ENCODE measurements at regions not wholly inside any gene's neighbourhood (a gene's known extent, or its start where the extent isn't known, plus 50 kb on each side); places are given as distances from the start of the nearest gene placed in this dataset.

DNA sequence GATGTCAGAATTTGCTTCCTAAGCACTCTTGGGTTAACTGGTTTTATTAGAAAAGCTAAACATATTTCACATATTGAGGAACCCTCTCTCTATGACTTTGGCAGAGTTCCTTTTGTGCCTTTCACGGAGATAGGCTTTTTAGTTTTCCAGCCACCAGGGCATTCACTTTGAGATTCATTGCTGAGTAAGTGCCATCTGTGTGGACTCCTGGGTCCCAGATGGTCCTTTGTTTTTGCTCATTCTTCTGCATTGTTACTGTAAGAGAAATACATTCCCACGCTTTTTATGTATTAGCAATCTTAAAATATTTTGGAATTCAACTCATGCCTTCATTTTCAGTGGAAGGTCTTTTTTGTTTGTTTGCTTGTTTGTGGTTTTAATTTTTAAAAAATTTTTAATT lies 76.3 kb upstream of the PHACTR2 start:
- TF ChIP-seq POLR2A (IDR thresholded peaks at IDR 0.05), result no peak
- TF ChIP-seq, protein P1, sequence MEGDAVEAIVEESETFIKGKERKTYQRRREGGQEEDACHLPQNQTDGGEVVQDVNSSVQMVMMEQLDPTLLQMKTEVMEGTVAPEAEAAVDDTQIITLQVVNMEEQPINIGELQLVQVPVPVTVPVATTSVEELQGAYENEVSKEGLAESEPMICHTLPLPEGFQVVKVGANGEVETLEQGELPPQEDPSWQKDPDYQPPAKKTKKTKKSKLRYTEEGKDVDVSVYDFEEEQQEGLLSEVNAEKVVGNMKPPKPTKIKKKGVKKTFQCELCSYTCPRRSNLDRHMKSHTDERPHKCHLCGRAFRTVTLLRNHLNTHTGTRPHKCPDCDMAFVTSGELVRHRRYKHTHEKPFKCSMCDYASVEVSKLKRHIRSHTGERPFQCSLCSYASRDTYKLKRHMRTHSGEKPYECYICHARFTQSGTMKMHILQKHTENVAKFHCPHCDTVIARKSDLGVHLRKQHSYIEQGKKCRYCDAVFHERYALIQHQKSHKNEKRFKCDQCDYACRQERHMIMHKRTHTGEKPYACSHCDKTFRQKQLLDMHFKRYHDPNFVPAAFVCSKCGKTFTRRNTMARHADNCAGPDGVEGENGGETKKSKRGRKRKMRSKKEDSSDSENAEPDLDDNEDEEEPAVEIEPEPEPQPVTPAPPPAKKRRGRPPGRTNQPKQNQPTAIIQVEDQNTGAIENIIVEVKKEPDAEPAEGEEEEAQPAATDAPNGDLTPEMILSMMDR (IDR thresholded peaks at IDR 0.05), result no peak
- H3K4me3 ChIP-seq (ENCODE audit: low read depth, poor library complexity, severe bottlenecking), result no peak overlapping the region
- no peak for DNase-seq (ENCODE audit: low spot score in 2 of 2)
- 57 to 95% methylated on average over 2 of the region's 2 CpGs for WGBS, 2 donors
- intact Hi-C loops (cut with DNase I; ENCODE audit: low total_unique reads), result no loop called here

GRCh38 chr6:143600821-143601220 lies 76.9 kb upstream of the PHACTR2 start:
- intact Hi-C loops (cut with DNase I; ENCODE audit: low total_unique reads), result no loop called here
- H3K4me3 ChIP-seq (ENCODE audit: low read depth, poor library complexity, severe bottlenecking), result no peak overlapping the region
- DNase-seq (ENCODE audit: low spot score in 2 of 2), result no peak
- TF ChIP-seq, protein P1 (IDR thresholded peaks at IDR 0.05), result no peak
- no peak for TF ChIP-seq POLR2A (IDR thresholded peaks at IDR 0.05)
- 92 to 97% methylated on average over 2 of the region's 2 CpGs for WGBS, 2 donors

GRCh38 chr6:143598466-143599080 lies 79.2 kb upstream of the PHACTR2 start:
- no peak for DNase-seq (ENCODE audit: low spot score in 2 of 2)
- H3K4me3 ChIP-seq (ENCODE audit: low read depth, poor library complexity, severe bottlenecking), result no peak overlapping the region
- WGBS, 2 donors, result 50 to 56% methylated on average over 3 of the region's 3 CpGs
- intact Hi-C loops (cut with DNase I; ENCODE audit: low total_unique reads), result no loop called here
- no peak for TF ChIP-seq POLR2A (IDR thresholded peaks at IDR 0.05)
- TF ChIP-seq, protein P1 (IDR thresholded peaks at IDR 0.05), result no peak

GRCh38 chr6:143596866-143597265 lies 80.9 kb upstream of the PHACTR2 start:
- TF ChIP-seq, protein P1 (IDR thresholded peaks at IDR 0.05), result no peak
- 44 to 54% methylated on average over 4 of the region's 4 CpGs for WGBS, 2 donors
- intact Hi-C loops (cut with DNase I; ENCODE audit: low total_unique reads), result no loop called here
- DNase-seq (ENCODE audit: low spot score in 2 of 2), result peak; percentile 68 to 92
- H3K4me3 ChIP-seq (ENCODE audit: low read depth, poor library complexity, severe bottlenecking), result no peak overlapping the region

- WGBS, 2 donors, result 68 to 79% methylated on average over 5 of the region's 5 CpGs
- TF ChIP-seq POLR2A (IDR thresholded peaks at IDR 0.05), result no peak
- TF ChIP-seq, protein P1 (IDR thresholded peaks at IDR 0.05), result no peak
- no peak for DNase-seq (ENCODE audit: low spot score in 2 of 2)
- intact Hi-C loops (cut with DNase I; ENCODE audit: low total_unique reads), result no loop called here
- no peak overlapping the region for H3K4me3 ChIP-seq (ENCODE audit: low read depth, poor library complexity, severe bottlenecking)
Measured at GRCh38 chr6:143595251-143596036, 82.3 kb upstream of the PHACTR2 start.

Measured in lower leg skin (tissue), 4 donors.